Mucosa of descending colon (tissue), 3 donors: ENCODE measurements at regions not wholly inside any gene's neighbourhood (a gene's known extent, or its start where the extent isn't known, plus 50 kb on each side); places are given as distances from the start of the nearest gene placed in this dataset.

ENCODE experiments used
- ATAC-seq: fragments of 200-7000 bp; cut with Tn5 transposase; one replicate; pipeline ENCODE4 v1.9.1; 2020; ENCODE audit warnings: mild to moderate bottlenecking, moderate library complexity
- DNase-seq, 3 donors: peaks; one replicate each; pipeline ENCODE4 v3.0.0-alpha.2; 2020
- H3K36me3 ChIP-seq: fragments of 200-600 bp; one replicate; pipeline ENCODE4 v1.8.0; 2021; ENCODE audit warnings: low read depth, mild to moderate bottlenecking
- H3K4me1 ChIP-seq: fragments of 200-600 bp; one replicate; pipeline ENCODE4 v1.8.0; 2021; ENCODE audit warnings: low read depth, mild to moderate bottlenecking
- H3K4me3 ChIP-seq: fragments of 200-600 bp; one replicate; pipeline ENCODE4 v1.8.0; 2021; ENCODE audit warnings: mild to moderate bottlenecking
- H3K9me3 ChIP-seq: fragments of 200-600 bp; one replicate; pipeline ENCODE4 v1.8.0; 2021; ENCODE audit warnings: mild to moderate bottlenecking
- CTCF ChIP-seq: fragments of 200-600 bp; IDR thresholded peaks from one replicate; pipeline ENCODE4 v1.8.0; 2022; ENCODE audit warnings: antibody characterized with exemption, mild to moderate bottlenecking
- intact Hi-C, 2 donors: fragments of 100-400 bp; cut with DNase I in 1 of 2; cut with micrococcal nuclease in 1 of 2; formaldehyde crosslinking; loops; one replicate each; pipeline versions ENCODE4 v1.11.0 to v1.11.1; 2022; cut with DNase I, micrococcal nuclease
- donor health status: DM: no; HTN: no; CAD: no; lungs with moderate emphysema.
- donor health status: DM: no; HTN: no; CAD: no.
- donor health status: DM: no; HTN: yes; CAD: no.

GRCh38 chr2:21694079-21694878 lies 570.5 kb downstream of the TDRD15 start:
- no peak for ATAC-seq
- intact Hi-C loops: no loop called here
- no peak for TF ChIP-seq CTCF

GRCh38 chr2:21696900-21697299 lies 573.1 kb downstream of the TDRD15 start:
- H3K4me1 ChIP-seq: no peaks in the 10 kb centered on the region
- no peaks in the 10 kb centered on the region for H3K9me3 ChIP-seq
- H3K36me3 ChIP-seq: no peaks in the 10 kb centered on the region
- DNase-seq (no peak), ATAC-seq (no peak)
- intact Hi-C loops: no loop called here
- TF ChIP-seq CTCF: no peak
- H3K4me3 ChIP-seq: no peak overlapping the region

More at GRCh38 chr2:21694079-21694878, 570.5 kb downstream of the TDRD15 start:
- DNase-seq: no peak
- H3K36me3 ChIP-seq: no peaks in the 10 kb centered on the region
- no peaks in the 10 kb centered on the region for H3K4me1 ChIP-seq
- no peak overlapping the region for H3K4me3 ChIP-seq
- H3K9me3 ChIP-seq: no peaks in the 10 kb centered on the region

- ATAC-seq (no peak), DNase-seq (no peak)
- Histone ChIP-seq H3K36me3 (no peaks in the 10 kb centered on the region), H3K4me1 (no peaks in the 10 kb centered on the region), H3K9me3 (no peaks in the 10 kb centered on the region), H3K4me3 (no peak overlapping the region)
- intact Hi-C loops: no loop called here
- TF ChIP-seq CTCF: no peak
These were observed 576.9 kb downstream of the TDRD15 start for GRCh38 chr2:21700644-21701043.

- Histone ChIP-seq H3K9me3 (no peaks in the 10 kb centered on the region), H3K4me3 (no peak overlapping the region), H3K4me1 (no peaks in the 10 kb centered on the region), H3K36me3 (no peaks in the 10 kb centered on the region)
- ATAC-seq (no peak), DNase-seq (no peak)
- no peak for TF ChIP-seq CTCF
- intact Hi-C loops: no loop called here
These were observed 586.3 kb downstream of the TDRD15 start for GRCh38 chr2:21710031-21710430.

GRCh38 chr2:21710496-21710895 lies 586.7 kb downstream of the TDRD15 start:
- H3K9me3 ChIP-seq: no peaks in the 10 kb centered on the region
- no peak for ATAC-seq
- H3K4me1 ChIP-seq: no peaks in the 10 kb centered on the region
- no peak overlapping the region for H3K4me3 ChIP-seq
- no peak for DNase-seq
- intact Hi-C loops: no loop called here
- no peaks in the 10 kb centered on the region for H3K36me3 ChIP-seq
- TF ChIP-seq CTCF: no peak
